OCI-LY3 (cell line): ENCODE measurements at regions not wholly inside any gene's neighbourhood (a gene's known extent, or its start where the extent isn't known, plus 50 kb on each side); places are given as distances from the start of the nearest gene placed in this dataset.

Source experiments
- H2AFZ ChIP-seq: fragments of 200-600, 300-600 bp; shearing (Covaris generic); 2 replicates; pipeline ENCODE4 v1.6.0; 2014; ENCODE audit warnings: antibody characterized with exemption, low read depth, low read length
- H3K27ac ChIP-seq: fragments of 200-600, 300-600 bp; sonication (generic); 2 replicates; pipeline ENCODE4 v1.5.1; 2014; ENCODE audit warnings: mild to moderate bottlenecking, low read length, moderate library complexity, mixed read lengths
- H3K27me3 ChIP-seq: fragments of 200-600, 300-600 bp; sonication (generic); 2 replicates; pipeline ENCODE4 v1.6.1; 2014; ENCODE audit warnings: low read depth, low read length, mixed read lengths
- H3K36me3 ChIP-seq: fragments of 200-600, 300-600 bp; sonication (generic); replicated peaks from 2 replicates; pipeline ENCODE3; 2014; ENCODE audit warnings: low read depth, low read length, mixed read lengths
- H3K4me1 ChIP-seq: fragments of 300-600, 200-600 bp; sonication (generic); 2 replicates; pipeline ENCODE4 v1.6.1; 2014; ENCODE audit warnings: low read length, mixed read lengths
- H3K4me2 ChIP-seq: fragments of 200-600, 300-600 bp; sonication (generic); 2 replicates; pipeline ENCODE4 v1.6.1; 2014; ENCODE audit warnings: low read length, mixed read lengths
- H3K4me3 ChIP-seq: fragments of 300-600, 200-600 bp; sonication (generic); 2 replicates; pipeline ENCODE4 v1.5.1; 2014; ENCODE audit warnings: antibody characterized with exemption, mild to moderate bottlenecking, low read length, moderate library complexity
- H3K79me2 ChIP-seq: fragments of 300-600, 200-600 bp; shearing (Covaris generic); 2 replicates; pipeline ENCODE4 v1.6.1; 2014; ENCODE audit warnings: mild to moderate bottlenecking, low read length, mixed read lengths
- H3K9ac ChIP-seq: fragments of 300-600, 200-600 bp; shearing (Covaris generic); 2 replicates; pipeline ENCODE4 v1.6.0; 2014; ENCODE audit warnings: mild to moderate bottlenecking, low read length, moderate library complexity
- H3K9me3 ChIP-seq: fragments of 200-600, 300-600 bp; shearing (Covaris generic); 2 replicates; pipeline ENCODE4 v1.6.1; 2014; ENCODE audit warnings: low read length, mixed read lengths; ENCODE audit not compliant: insufficient read depth
- H4K20me1 ChIP-seq: fragments of 200-600, 300-600 bp; sonication (generic); 2 replicates; pipeline ENCODE4 v1.6.1; 2016; ENCODE audit warnings: low read length, mixed read lengths; ENCODE audit not compliant: insufficient read depth
- EZH2phosphoT487 ChIP-seq: fragments of 200-600 bp; shearing (Covaris generic); IDR thresholded peaks from 2 replicates; pipeline ENCODE4 v1.6.1; 2018; ENCODE audit warnings: antibody characterized with exemption, mixed run types, low read depth
- TF ChIP-seq, protein P1 (sequence below): fragments of 200-600, 300-600 bp; sonication (generic); IDR thresholded peaks from 2 replicates; pipeline ENCODE4 v1.5.1; 2014; ENCODE audit warnings: antibody characterized with exemption, low read length, low read depth

DNA sequence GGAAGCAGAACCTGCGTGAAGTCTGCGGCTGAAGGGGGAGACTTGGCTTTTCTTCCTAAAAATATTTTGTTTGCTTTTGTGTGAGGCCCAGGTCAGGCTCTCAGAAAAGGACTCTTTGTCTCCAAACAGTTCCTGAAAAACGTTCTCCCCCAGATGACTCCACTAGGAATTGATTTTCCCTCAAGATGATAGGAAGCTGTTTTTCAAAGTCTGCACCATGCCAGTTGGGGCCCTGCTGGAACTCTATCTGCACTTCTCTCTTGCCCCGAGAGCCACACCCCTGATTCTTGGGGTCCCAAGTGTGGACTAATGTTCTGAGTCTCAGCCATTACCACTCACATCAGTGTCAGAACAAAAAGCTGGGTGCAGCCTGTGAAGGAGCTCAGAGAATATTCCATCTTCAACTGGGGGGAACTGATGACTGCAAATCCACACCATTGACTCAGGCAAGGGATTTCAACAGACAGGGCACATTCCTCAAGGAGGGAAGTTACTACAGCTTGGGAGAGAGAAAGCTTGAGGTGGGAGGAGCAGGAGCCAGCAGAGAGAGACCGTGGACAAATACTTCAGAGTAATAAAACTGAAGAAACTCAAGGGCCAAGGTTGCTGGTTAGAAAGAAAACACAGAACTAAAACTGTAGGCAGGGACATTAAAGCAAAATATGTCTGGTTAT lies 768.3 kb downstream of the RNF144A start:
- H3K4me2 ChIP-seq = no peak overlapping the region
- H3K79me2 ChIP-seq = no peaks in the 10 kb centered on the region
- no peaks in the 10 kb centered on the region for H3K36me3 ChIP-seq
- peaks cover 12% of the 10 kb centered on the region for H3K4me1 ChIP-seq
- TF ChIP-seq, protein P1, sequence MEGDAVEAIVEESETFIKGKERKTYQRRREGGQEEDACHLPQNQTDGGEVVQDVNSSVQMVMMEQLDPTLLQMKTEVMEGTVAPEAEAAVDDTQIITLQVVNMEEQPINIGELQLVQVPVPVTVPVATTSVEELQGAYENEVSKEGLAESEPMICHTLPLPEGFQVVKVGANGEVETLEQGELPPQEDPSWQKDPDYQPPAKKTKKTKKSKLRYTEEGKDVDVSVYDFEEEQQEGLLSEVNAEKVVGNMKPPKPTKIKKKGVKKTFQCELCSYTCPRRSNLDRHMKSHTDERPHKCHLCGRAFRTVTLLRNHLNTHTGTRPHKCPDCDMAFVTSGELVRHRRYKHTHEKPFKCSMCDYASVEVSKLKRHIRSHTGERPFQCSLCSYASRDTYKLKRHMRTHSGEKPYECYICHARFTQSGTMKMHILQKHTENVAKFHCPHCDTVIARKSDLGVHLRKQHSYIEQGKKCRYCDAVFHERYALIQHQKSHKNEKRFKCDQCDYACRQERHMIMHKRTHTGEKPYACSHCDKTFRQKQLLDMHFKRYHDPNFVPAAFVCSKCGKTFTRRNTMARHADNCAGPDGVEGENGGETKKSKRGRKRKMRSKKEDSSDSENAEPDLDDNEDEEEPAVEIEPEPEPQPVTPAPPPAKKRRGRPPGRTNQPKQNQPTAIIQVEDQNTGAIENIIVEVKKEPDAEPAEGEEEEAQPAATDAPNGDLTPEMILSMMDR = no peak
- no peak for TF ChIP-seq EZH2phosphoT487
- H3K4me3 ChIP-seq = no peak overlapping the region
- H3K9ac ChIP-seq = no peak overlapping the region
- H3K9me3 ChIP-seq = no peaks in the 10 kb centered on the region
- H3K27me3 ChIP-seq = no peaks in the 10 kb centered on the region
- no peak overlapping the region for H3K27ac ChIP-seq
- no peak overlapping the region for H2AFZ ChIP-seq
- H4K20me1 ChIP-seq = no peaks in the 10 kb centered on the region

- no peak overlapping the region for H3K4me3 ChIP-seq
- no peak overlapping the region for H3K4me2 ChIP-seq
- H3K4me1 ChIP-seq = peaks cover 17% of the 10 kb centered on the region
- no peak overlapping the region for H2AFZ ChIP-seq
- H3K27me3 ChIP-seq = no peaks in the 10 kb centered on the region
- H3K9ac ChIP-seq = no peak overlapping the region
- H3K79me2 ChIP-seq = no peaks in the 10 kb centered on the region
- H3K9me3 ChIP-seq = no peaks in the 10 kb centered on the region
- H3K36me3 ChIP-seq = no peaks in the 10 kb centered on the region
- H3K27ac ChIP-seq = no peak overlapping the region
- no peaks in the 10 kb centered on the region for H4K20me1 ChIP-seq
- TF ChIP-seq, protein P1 = no peak
- TF ChIP-seq EZH2phosphoT487 = no peak
Observed at GRCh38 chr2:7686016-7686385, 768.8 kb downstream of the RNF144A start.

DNA sequence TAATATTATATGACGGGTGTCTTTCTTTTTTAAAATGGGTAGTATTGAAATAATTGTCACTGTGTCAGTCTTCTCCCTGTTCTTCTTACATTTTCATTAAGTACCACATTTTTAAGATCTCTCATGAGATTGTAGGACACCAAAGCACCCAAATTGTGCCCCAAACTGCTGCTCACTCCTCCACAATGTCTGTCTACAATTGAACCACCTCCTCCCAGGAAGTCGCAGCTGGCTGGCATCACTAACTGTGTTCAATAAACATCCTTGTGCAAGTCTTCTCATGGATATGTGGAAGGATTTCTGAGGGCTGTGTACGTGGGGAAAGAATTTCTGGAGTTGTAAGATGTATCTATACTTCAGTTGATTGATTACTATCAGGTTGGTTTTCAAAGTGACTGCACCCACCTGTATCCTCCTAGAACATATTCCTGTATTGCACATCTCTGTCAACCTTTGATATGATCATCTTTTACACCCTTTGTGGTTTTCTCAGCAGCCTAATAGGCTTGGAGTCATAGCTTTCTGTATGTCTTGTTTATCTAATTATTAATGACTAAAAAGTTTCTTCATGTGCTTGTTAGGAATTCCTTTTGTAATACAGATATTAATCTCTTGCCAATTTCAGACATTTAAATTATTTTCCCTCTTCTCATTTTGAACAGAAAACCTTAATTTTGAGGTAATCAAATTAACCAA lies 774.9 kb downstream of the RNF144A start:
- Histone ChIP-seq H3K27ac (no peak overlapping the region), H3K9me3 (no peaks in the 10 kb centered on the region), H3K4me2 (no peak overlapping the region), H3K4me3 (no peak overlapping the region), H2AFZ (no peak overlapping the region), H3K79me2 (no peaks in the 10 kb centered on the region), H3K4me1 (peaks cover 39% of the 10 kb centered on the region), H3K27me3 (no peaks in the 10 kb centered on the region), H3K9ac (no peak overlapping the region), H4K20me1 (no peaks in the 10 kb centered on the region), H3K36me3 (no peaks in the 10 kb centered on the region)
- TF ChIP-seq EZH2phosphoT487 = no peak
- TF ChIP-seq, protein P1 = no peak

DNA sequence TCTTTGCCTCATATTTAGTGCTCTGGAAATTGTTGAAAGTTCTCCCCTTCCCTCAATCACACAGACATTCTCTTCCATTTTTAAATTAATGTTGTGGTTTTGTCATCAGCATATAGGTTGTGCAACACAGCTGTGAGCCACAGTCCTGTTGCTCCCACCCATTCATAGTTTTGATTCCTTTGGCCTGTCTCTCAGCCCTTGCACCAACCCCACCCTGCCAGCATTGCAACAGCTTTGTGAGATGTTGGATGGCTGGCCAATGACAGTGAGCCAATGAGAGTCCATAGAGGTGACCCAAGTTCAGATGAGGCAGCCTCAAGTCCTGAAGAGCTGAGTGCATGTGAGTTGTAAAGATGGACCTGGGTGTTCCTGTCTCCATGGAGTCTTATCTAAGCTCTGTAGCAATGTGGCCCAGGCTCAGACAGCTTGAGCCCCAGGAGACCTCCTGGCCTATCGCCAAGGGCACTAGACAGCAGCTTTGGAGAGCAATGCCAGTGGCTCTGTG lies 775.5 kb downstream of the RNF144A start:
- TF ChIP-seq, protein P1 = no peak
- no peak for TF ChIP-seq EZH2phosphoT487
- Histone ChIP-seq H3K9me3 (no peaks in the 10 kb centered on the region), H3K4me1 (peaks cover 39% of the 10 kb centered on the region), H2AFZ (no peak overlapping the region), H3K27ac (no peak overlapping the region), H3K27me3 (no peaks in the 10 kb centered on the region), H3K9ac (no peak overlapping the region), H3K4me3 (no peak overlapping the region), H3K4me2 (no peak overlapping the region), H4K20me1 (no peaks in the 10 kb centered on the region), H3K79me2 (no peaks in the 10 kb centered on the region), H3K36me3 (no peaks in the 10 kb centered on the region)
